ENCODE measurements at regions not wholly inside any gene's neighbourhood (a gene's known extent, or its start where the extent isn't known, plus 50 kb on each side); places are given as distances from the start of the nearest gene placed in this dataset.

- TF ChIP-seq ETV5 (CRISPR knock-in tag; IDR thresholded peaks at IDR 0.05; ENCODE audit: borderline replicate concordance) (0 out of 2 replicates have a peak, but pooled peaks have one; percentile 19), KAT8 (CRISPR knock-in tag; IDR thresholded peaks at IDR 0.05) (peak; percentile 62), ZFP91 (CRISPR knock-in tag; IDR thresholded peaks at IDR 0.05; ENCODE audit: borderline replicate concordance) (peak; percentile 23; the same call in 1 of the 2 replicates), ADNP (CRISPR knock-in tag; IDR thresholded peaks at IDR 0.05) (peak; percentile 81; the same call in 1 of the 2 replicates), DMAP1 (CRISPR knock-in tag; IDR thresholded peaks at IDR 0.05) (peak; percentile 77; the same call in 1 of the 2 replicates), RXRB (CRISPR knock-in tag; IDR thresholded peaks at IDR 0.05; ENCODE audit: borderline replicate concordance) (0 out of 2 replicates have a peak, but pooled peaks have one; percentile 17), DR1 (CRISPR knock-in tag; IDR thresholded peaks at IDR 0.05) (peak; percentile 80; the same call in 1 of the 2 replicates), ZBTB7B (CRISPR knock-in tag; IDR thresholded peaks at IDR 0.05) (peak; percentile 61), ZNF143 (CRISPR knock-in tag; IDR thresholded peaks at IDR 0.05) (peak; percentile 48), SALL2 (CRISPR knock-in tag; IDR thresholded peaks at IDR 0.05) (peak; percentile 86), KDM2A (CRISPR knock-in tag; IDR thresholded peaks at IDR 0.05; ENCODE audit: borderline replicate concordance, low read depth) (peak; percentile 60; the same call in 1 of the 2 replicates), ZNF264 (CRISPR knock-in tag; IDR thresholded peaks at IDR 0.05) (0 out of 2 replicates have a peak, but pooled peaks have one; percentile 14), GABPB1 (CRISPR knock-in tag; IDR thresholded peaks at IDR 0.05) (peak; percentile 71), ZNF275 (CRISPR knock-in tag; IDR thresholded peaks at IDR 0.05; ENCODE audit: borderline replicate concordance) (0 out of 2 replicates have a peak, but pooled peaks have one; percentile 35), HOXD1 (CRISPR knock-in tag; IDR thresholded peaks at IDR 0.05) (0 out of 2 replicates have a peak, but pooled peaks have one; percentile 12), ZFY (CRISPR knock-in tag; IDR thresholded peaks at IDR 0.05) (peak; percentile 78), ZNF205 (CRISPR knock-in tag; IDR thresholded peaks at IDR 0.05) (0 out of 2 replicates have a peak, but pooled peaks have one; percentile 22), ZNF142 (CRISPR knock-in tag; IDR thresholded peaks at IDR 0.05) (0 out of 2 replicates have a peak, but pooled peaks have one; percentile 13), ZGPAT (CRISPR knock-in tag; IDR thresholded peaks at IDR 0.05) (peak; percentile 74)
These were observed 81.8 kb upstream of the TNK2 start (continued) for GRCh38 chr3:195989921-195990840.
